M059J (cell line): ENCODE measurements at regions not wholly inside any gene's neighbourhood (a gene's known extent, or its start where the extent isn't known, plus 50 kb on each side); places are given as distances from the start of the nearest gene placed in this dataset.
"Not testable (repeated sequence)": the region's sequence is repeated elsewhere in the genome, so short reads cannot be mapped to it uniquely, and the experiment has no call there.

ENCODE experiments used
- DNase-seq: peaks from one replicate; pipeline ENCODE4 v3.0.0-alpha.2; 2012; ENCODE audit warnings: low read depth

DNA sequence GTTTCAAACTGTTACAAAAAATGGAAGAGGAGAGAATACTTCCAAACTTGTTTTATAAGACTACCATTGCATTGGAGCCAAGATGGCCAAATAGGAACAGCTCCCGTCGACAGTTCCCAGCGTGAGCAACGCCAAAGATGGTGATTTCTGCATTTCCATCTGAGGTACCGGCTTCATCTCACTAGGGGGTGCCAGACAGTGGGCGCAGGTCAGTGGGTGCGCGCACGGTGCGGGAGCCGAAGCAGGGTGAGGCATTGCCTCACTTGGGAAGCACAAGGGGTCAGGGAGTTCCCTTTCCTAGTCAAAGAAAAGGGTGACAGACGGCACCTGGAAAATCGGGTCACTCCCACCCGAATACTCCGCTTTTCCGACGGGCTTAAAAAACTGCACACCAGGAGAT is 149.7 kb upstream of the POF1B start:
- not testable (repeated sequence) for DNase-seq

DNA sequence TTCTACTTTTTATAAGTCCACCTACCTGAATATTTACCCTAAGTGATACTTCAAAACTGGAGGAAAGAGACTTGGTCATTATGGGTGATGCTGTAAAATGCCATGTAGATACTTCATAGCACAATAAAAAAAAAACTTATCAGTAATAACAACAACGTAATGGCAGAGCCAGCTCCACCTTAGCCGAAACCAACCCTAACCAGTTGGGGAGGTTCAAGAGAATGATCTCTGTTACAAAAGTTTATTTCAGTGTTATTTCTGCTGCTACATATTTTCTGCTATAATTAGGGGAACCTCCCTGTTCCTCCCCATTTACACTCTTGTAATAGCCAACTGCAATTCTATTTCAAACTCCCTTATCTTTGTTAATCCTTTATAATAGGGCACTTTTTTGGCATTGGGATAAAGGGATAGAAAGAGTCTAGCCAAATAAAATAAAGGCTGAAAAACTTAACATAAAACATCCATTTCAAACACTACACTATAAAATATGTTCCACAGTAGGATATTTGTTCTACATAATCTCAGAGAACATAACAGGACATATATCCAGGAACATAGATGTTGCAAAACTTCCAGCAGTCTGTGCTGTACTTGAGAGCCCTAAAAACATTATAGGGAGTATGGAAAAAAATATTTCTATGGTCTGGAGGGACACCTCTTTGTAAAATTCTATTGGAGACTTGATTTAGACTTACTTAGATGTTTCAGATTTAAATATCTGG is 138.7 kb upstream of the POF1B start:
- DNase-seq: no peak

DNA sequence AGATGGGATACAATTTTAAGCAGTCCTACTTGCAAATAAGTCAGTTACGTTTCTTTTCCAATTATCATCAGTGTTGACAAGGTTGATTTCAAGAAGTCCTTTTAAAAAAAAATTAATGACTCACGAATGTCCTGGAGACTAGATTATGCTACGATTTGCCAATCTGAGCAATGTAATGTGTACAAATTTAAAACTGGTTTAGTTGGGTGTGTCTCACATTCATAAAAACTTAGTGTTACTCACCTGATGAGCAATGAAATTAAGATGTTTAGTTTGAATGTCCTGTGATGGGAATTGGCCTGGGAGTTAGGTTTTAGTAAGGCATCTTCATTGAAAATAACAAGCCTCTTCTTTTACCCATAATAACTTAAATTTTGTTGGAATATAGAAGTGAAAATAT is 136.7 kb upstream of the POF1B start:
- no peak for DNase-seq

DNA sequence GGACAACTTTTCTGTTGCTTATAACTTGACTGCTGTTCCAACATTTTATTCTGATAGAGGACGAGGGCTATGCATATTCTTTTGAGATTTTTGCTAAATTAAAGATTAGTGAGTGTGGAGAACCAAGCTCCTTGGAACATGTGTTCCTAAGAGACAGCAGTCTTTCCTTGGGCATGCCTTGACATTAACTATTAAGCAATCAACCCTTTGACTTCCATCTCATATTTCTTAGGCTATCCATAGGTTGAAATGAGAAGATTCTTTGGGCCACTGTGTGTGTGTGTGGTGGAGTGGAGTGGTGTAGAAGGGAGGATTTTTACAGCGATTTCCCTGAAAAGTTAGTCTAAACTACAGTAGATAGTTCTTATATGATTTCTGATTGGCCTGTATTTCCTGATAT is 127.4 kb upstream of the POF1B start:
- no peak for DNase-seq

DNA sequence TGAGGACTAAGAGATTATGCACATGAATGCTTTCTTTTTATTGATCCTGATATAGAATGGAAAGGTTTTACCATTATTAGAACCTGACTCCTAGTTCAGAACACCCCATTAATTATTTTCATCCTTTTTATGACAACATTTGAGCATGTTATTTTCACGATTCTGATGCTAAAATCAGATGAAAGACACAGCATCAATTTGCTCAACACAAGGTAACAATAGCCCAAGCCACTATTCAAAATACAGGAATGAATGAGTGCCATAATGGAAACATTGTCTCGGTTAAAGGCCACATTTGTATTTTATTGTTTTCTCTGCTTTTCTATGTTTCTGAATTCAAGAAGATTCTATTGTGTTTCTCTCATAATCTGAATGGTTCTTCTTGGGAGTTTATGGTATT is 126.3 kb upstream of the POF1B start:
- no peak for DNase-seq

DNA sequence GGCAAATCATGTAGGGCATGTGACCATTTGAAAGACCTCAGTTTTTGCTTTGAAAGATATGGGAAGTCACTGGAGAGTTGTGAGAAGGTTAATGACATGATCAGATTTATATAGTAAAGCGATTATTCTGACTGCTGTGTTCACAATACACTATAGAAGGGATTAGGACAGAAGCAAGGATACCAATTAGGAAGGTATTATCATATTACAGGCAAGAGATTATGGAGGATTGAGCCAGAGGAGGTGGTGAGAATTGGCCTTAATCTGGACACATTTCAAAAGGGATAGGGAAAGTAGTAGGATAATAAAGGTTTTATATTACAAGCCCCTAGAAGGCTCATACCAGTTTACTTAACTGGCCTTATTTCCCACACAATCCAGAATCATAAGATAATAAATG is 124.9 kb upstream of the POF1B start:
- DNase-seq: no peak

DNA sequence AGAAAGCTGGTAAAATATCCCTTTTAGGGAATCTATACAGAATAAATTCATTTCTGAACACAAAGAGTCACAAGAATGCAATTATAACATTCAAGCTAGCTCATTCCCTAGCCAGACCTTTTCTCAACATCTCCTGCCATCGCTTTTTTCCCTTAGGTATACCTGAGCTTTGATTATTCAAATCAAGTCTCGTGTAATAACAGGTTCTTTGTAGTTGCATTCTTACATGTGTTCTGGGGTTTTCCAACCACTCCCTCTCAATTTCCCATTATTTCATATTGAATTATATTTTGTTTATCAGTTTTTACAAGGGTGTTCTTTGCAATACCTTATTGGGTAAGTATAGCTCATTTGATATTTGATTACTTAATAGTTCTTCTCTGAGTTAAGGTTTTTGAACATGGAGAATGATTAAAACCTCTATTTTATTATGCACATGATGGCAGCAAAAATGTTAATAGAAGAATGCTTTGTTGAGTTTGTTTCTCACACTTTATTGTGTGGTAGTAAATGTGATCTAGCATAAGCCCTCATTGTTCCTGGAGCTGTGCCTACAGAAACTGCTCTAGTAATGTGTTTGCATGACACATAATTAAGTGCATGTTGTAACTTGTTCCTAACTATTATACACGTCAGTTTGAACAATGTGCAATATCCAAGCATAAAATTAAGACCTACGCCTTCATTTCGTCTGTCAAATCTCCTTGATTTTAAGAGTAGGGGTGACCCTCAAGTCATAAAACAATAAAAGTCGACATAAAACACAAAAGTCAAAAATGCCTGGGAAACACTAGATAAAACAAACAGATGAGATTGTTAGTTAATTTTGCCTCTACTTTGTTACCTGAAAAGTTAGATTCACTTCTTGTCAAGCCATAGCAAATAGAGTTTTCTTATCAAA is 124.0 kb upstream of the POF1B start:
- no peak for DNase-seq

DNA sequence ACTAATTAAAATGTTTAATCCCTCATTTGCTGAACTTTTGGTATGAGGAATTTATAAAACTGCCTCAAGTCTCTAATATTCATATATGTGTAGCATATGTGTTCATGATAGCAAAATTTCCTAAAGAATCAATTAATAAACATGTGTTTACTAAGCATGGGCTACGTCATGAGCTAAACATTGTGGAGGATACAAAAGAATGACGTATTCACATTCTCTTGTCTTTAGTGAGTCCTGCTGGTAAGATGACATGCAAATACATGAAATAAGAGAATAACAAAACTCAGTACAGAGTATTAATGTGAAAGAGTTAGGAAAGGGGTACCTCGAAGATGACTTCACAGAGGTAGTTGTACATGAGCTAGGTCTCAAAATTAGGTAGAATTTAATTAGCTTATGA is 121.9 kb upstream of the POF1B start:
- DNase-seq: no peak

DNA sequence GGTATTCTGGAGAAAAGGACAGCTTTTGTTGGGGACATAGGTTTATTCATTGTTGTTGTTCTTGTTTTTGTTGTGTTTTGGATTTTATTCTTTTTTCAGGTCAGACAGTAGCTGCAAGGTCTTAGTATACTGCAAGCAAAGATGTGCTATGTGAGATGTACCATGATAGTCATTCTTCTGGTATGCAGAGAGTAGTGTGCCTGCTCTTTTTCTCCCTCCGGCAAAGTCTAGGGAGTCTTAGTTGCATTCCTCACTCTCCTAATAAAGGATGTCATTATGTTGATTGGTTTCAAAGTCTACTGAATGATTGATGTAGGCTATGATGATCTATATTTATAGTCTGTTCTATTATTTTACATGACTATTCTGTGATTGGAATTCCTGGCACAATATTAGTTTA is 119.9 kb upstream of the POF1B start:
- DNase-seq: no peak

DNA sequence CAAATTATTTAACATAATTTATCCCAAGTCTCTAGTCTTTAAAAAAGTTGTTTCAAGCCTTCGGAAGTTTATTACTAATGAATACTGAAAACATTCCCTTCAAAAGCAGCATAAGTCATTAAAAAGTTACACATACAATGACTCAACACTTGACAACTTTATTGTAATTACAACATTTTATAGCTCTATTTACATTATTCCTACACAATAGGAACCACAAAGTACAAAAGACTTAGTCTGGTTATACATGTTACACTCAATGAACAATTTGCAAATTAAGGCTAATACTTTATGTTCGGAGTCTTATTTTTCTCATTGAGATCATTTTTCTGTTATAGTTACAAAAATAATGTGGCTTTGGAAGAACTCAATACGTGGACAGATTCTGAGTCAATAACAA is 114.4 kb upstream of the POF1B start:
- no peak for DNase-seq

DNA sequence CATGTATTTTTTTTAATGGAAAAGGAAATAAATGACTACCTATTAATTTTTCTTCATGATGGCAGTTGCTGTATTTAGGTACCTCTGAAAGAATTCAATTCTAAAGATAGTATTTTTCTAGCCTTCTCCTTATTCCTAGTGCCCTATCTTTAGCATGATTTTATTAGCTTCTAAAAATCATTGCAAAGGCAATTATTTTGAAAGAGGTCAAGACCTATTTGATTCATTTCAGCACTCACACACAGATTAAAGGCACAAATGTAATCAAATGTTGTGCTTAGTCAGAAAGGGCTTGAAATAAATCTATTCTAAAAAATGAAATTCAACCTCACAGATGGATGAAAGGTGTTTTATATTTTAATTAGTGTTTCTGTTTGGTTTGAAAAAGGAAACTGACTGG is 74.8 kb upstream of the POF1B start:
- DNase-seq: no peak

DNA sequence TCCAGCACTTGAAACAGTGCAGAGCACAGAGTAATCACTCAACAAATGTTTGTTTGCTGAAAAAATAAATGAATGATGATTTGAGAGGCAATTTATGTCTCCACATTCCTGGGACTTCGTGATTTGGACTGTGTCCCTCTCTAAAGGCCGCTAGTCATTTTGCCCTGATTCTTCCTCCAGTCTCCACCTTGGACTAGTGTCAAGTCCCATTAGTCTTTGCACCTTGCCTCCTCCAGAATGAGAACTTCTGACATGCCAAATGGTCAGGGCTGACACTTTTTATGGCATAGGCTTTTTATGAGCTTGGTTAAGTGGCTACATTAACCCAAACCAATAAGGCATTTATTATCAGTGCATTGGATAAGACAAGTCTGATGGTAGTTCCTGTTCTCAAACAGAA is 65.1 kb upstream of the POF1B start:
- no peak for DNase-seq
